ENCODE measurements at regions not wholly inside any gene's neighbourhood (a gene's known extent, or its start where the extent isn't known, plus 50 kb on each side); places are given as distances from the start of the nearest gene placed in this dataset.

DNA sequence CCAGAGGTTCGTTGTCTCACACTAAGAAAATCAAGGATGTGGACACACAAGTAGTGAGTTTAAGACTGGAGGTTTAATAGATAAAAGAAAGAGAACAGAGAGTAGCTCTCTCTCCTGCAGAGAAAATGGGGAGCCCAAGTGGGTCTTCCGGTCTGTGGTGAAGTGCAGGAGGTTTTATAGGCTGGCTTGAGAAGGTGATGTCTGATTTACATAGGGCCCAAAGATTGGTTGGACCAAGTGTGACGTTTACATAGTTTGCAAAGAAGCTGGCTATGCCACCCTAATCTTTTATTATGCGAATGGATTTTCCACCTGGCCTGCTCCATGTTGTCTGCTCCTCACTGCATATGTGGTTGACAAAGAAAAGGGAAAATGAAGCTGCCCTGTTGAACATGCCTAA, 430.4 kb upstream of the TRIB2 start:
- H3K36me3 Mint-ChIP-seq (ENCODE audit: low read depth): peaks cover 2% of the 10 kb centered on the region
- H3K4me1 Mint-ChIP-seq (ENCODE audit: low read depth): peaks cover 16% of the 10 kb centered on the region
- H3K27me3 Mint-ChIP-seq (ENCODE audit: low read depth): no peaks in the 10 kb centered on the region
- no peak overlapping the region for H3K4me3 Mint-ChIP-seq (ENCODE audit: unreplicated experiment)
- no peaks in the 10 kb centered on the region for H3K9me3 Mint-ChIP-seq (ENCODE audit: low read depth)
- H3K27ac Mint-ChIP-seq (ENCODE audit: unreplicated experiment): no peak overlapping the region
- TF ChIP-seq CTCF (IDR thresholded peaks at IDR 0.05): no peak
- DNase-seq (ENCODE audit: low spot score): no peak

DNA sequence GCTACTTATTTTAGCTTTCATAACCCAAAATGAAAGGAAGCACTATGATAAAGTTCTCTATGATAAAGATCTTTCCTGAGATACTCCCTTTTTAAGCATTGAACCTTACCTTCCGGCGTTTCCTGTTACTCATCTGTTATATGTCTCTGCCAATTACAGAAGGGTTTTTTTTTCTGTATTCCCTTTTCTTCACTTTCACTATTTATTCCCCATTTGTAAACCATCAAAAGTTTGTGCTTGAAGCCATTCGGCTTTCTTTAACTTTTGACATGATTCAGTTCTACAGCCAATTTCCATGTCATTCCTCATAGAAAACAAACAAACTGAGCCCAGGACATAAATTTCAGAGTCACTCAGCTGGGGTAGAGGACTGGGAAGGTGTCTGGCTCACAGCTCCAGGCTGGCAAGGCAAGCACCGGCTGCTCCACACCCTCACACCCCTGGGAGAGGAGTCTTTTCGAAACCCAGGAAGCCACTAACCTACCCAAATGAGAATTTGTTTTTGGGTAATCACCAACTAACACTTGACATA, 429.4 kb upstream of the TRIB2 start:
- Mint-ChIP-seq H3K27me3 (ENCODE audit: low read depth) (no peaks in the 10 kb centered on the region), H3K4me1 (ENCODE audit: low read depth) (peaks cover 16% of the 10 kb centered on the region), H3K36me3 (ENCODE audit: low read depth) (peaks cover 2% of the 10 kb centered on the region), H3K4me3 (ENCODE audit: unreplicated experiment) (no peak overlapping the region), H3K9me3 (ENCODE audit: low read depth) (no peaks in the 10 kb centered on the region), H3K27ac (ENCODE audit: unreplicated experiment) (no peak overlapping the region)
- DNase-seq (ENCODE audit: low spot score): no peak
- TF ChIP-seq CTCF (IDR thresholded peaks at IDR 0.05): no peak

DNA sequence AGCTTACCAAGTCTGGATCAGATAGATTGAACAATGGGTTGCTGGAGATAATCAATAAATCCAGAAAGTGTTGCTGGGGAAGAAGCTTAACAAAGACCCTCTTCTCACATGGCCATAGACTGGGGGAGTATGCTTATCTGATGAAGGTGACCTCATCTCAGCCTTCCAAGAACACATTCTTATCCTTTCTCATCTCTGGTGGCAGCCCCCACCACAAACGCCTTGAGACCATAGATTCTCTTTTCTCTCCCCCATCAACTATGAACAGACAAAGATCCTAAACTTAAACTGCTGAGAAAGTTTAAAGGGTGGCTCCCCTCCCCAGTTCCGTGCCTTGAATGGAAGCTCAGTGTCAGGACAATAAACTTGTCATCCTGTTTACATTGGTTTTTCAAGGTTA, 428.7 kb upstream of the TRIB2 start:
- Mint-ChIP-seq H3K4me1 (ENCODE audit: low read depth) (peaks cover 16% of the 10 kb centered on the region), H3K9me3 (ENCODE audit: low read depth) (no peaks in the 10 kb centered on the region), H3K36me3 (ENCODE audit: low read depth) (peaks cover 2% of the 10 kb centered on the region), H3K27me3 (ENCODE audit: low read depth) (no peaks in the 10 kb centered on the region), H3K4me3 (ENCODE audit: unreplicated experiment) (no peak overlapping the region), H3K27ac (ENCODE audit: unreplicated experiment) (no peak overlapping the region)
- no peak for DNase-seq (ENCODE audit: low spot score)
- TF ChIP-seq CTCF (IDR thresholded peaks at IDR 0.05): no peak

- peaks cover 5% of the 10 kb centered on the region for H3K9me3 Mint-ChIP-seq (ENCODE audit: low read depth)
- H3K27me3 Mint-ChIP-seq (ENCODE audit: low read depth): no peaks in the 10 kb centered on the region
- no peak overlapping the region for H3K4me3 Mint-ChIP-seq (ENCODE audit: unreplicated experiment)
- TF ChIP-seq CTCF (IDR thresholded peaks at IDR 0.05): no peak
- peaks cover 2% of the 10 kb centered on the region for H3K36me3 Mint-ChIP-seq (ENCODE audit: low read depth)
- DNase-seq (ENCODE audit: low spot score): no peak
- peaks cover 8% of the 10 kb centered on the region for H3K4me1 Mint-ChIP-seq (ENCODE audit: low read depth)
- no peak overlapping the region for H3K27ac Mint-ChIP-seq (ENCODE audit: unreplicated experiment)
These were observed 427.5 kb upstream of the TRIB2 start for GRCh38 chr2:12289120-12289802.

- Mint-ChIP-seq H3K4me1 (ENCODE audit: low read depth) (peaks cover 4% of the 10 kb centered on the region), H3K4me3 (ENCODE audit: unreplicated experiment) (no peak overlapping the region), H3K27me3 (ENCODE audit: low read depth) (no peaks in the 10 kb centered on the region), H3K27ac (ENCODE audit: unreplicated experiment) (no peak overlapping the region), H3K36me3 (ENCODE audit: low read depth) (peaks cover 2% of the 10 kb centered on the region), H3K9me3 (ENCODE audit: low read depth) (peaks cover 5% of the 10 kb centered on the region)
- DNase-seq (ENCODE audit: low spot score): no peak
- no peak for TF ChIP-seq CTCF (IDR thresholded peaks at IDR 0.05)
These were observed 425.4 kb upstream of the TRIB2 start for GRCh38 chr2:12291303-12291702.

Measured in chondrocyte (in vitro differentiated cells).